Femur (tissue), 1 donor: ENCODE measurements at regions not wholly inside any gene's neighbourhood (a gene's known extent, or its start where the extent isn't known, plus 50 kb on each side); places are given as distances from the start of the nearest gene placed in this dataset.
"Not testable (repeated sequence)": the region's sequence is repeated elsewhere in the genome, so short reads cannot be mapped to it uniquely, and the experiment has no call there.

Source experiments
- DNase-seq: peaks from one replicate; pipeline ENCODE4 v3.0.0-alpha.2; 2017

- not testable (repeated sequence) for DNase-seq
Measured at GRCh38 chr16:29355339-29356059, 51.0 kb downstream of the NPIPB11 start.

GRCh38 chr16:29354449-29354848, 52.1 kb downstream of the NPIPB11 start:
- DNase-seq: not testable (repeated sequence)

- not testable (repeated sequence) for DNase-seq
Measured at GRCh38 chr16:29352617-29352999, 53.9 kb downstream of the NPIPB11 start.

- DNase-seq: not testable (repeated sequence)
Measured at GRCh38 chr16:29351970-29352616, 54.4 kb downstream of the NPIPB11 start.

GRCh38 chr16:29351271-29351969, 55.1 kb downstream of the NPIPB11 start:
- DNase-seq: not testable (repeated sequence)

- peak; percentile 62 for DNase-seq
Measured at GRCh38 chr16:29349966-29350365, 56.5 kb downstream of the NPIPB11 start.

- not testable (repeated sequence) for DNase-seq
Measured at GRCh38 chr16:29348748-29349147, 57.8 kb downstream of the NPIPB11 start.

- DNase-seq: not testable (repeated sequence)
Measured at GRCh38 chr16:29348123-29348690, 58.3 kb downstream of the NPIPB11 start.

GRCh38 chr16:29346796-29347580, 59.5 kb downstream of the NPIPB11 start:
- not testable (repeated sequence) for DNase-seq

GRCh38 chr16:29346203-29346602, 60.3 kb downstream of the NPIPB11 start:
- DNase-seq: not testable (repeated sequence)

GRCh38 chr16:29342937-29343336, 63.6 kb downstream of the NPIPB11 start:
- DNase-seq: not testable (repeated sequence)

- DNase-seq: not testable (repeated sequence)
Measured at GRCh38 chr16:29340779-29341438, 65.6 kb downstream of the NPIPB11 start.

- DNase-seq: not testable (repeated sequence)
Measured at GRCh38 chr16:29340235-29340634, 66.3 kb downstream of the NPIPB11 start.

GRCh38 chr16:29338821-29339700, 67.5 kb downstream of the NPIPB11 start:
- not testable (repeated sequence) for DNase-seq

GRCh38 chr16:29337385-29337901, 69.1 kb downstream of the NPIPB11 start:
- not testable (repeated sequence) for DNase-seq

GRCh38 chr16:29335549-29335846, 71.0 kb downstream of the NPIPB11 start:
- DNase-seq: not testable (repeated sequence)

- not testable (repeated sequence) for DNase-seq
Measured at GRCh38 chr16:29334776-29335548, 71.5 kb downstream of the NPIPB11 start.

- DNase-seq: peak; percentile 17
Measured at GRCh38 chr16:29333492-29334097, 72.9 kb downstream of the NPIPB11 start.

GRCh38 chr16:29330623-29331022, 75.9 kb downstream of the NPIPB11 start:
- DNase-seq: not testable (repeated sequence)
